ENCODE measurements at regions not wholly inside any gene's neighbourhood (a gene's known extent, or its start where the extent isn't known, plus 50 kb on each side); places are given as distances from the start of the nearest gene placed in this dataset.

DNA sequence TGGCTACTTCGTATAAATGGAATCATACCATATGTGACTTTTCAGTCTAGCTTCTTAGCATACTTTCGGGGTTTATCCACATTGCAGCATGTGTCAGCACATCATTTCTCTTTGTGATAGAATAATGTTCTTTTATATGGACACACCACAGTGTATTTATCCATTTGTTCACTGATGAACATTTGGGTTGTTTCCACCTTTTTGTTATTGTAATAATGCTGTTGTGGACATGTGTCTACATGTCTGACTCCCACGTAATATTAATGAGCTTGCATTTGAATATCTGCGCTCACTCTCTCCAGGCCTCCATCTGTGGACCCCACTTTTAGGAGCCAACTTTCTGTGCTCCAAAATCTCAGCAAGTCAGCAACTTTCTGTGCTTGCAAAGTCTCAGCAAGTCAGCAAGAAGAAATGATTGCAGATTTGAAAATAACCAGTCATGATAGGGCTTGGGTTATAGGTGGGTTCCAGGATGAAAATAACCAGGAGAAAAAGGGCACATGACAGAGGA lies 53.9 kb upstream of the GALNT18 start:
- Histone ChIP-seq H2AFZ (ENCODE audit: low read depth, low read length) (no peak overlapping the region), H3K79me2 (ENCODE audit: insufficient read depth, low read length) (no peaks in the 10 kb centered on the region), H3K9me3 (ENCODE audit: insufficient read depth, low read length, severe bottlenecking) (no peaks in the 10 kb centered on the region), H3K4me1 (ENCODE audit: insufficient read depth, low read length) (no peaks in the 10 kb centered on the region), H3K4me3 (ENCODE audit: low read depth in 1 of 2, low read length in 2 of 2) (no peak overlapping the region), H4K20me1 (ENCODE audit: insufficient read depth, low read length) (no peaks in the 10 kb centered on the region), H3K27ac (ENCODE audit: low read length) (no peak overlapping the region), H3K27me3 (ENCODE audit: insufficient read depth, low read length, poor library complexity) (peaks cover 3% of the 10 kb centered on the region), H3K4me2 (ENCODE audit: insufficient read depth, low read length) (no peak overlapping the region), H3K36me3 (ENCODE audit: insufficient read depth, low read length) (no peaks in the 10 kb centered on the region), H3K9ac (ENCODE audit: low read depth, low read length) (no peak overlapping the region)
- TF ChIP-seq, protein P1, sequence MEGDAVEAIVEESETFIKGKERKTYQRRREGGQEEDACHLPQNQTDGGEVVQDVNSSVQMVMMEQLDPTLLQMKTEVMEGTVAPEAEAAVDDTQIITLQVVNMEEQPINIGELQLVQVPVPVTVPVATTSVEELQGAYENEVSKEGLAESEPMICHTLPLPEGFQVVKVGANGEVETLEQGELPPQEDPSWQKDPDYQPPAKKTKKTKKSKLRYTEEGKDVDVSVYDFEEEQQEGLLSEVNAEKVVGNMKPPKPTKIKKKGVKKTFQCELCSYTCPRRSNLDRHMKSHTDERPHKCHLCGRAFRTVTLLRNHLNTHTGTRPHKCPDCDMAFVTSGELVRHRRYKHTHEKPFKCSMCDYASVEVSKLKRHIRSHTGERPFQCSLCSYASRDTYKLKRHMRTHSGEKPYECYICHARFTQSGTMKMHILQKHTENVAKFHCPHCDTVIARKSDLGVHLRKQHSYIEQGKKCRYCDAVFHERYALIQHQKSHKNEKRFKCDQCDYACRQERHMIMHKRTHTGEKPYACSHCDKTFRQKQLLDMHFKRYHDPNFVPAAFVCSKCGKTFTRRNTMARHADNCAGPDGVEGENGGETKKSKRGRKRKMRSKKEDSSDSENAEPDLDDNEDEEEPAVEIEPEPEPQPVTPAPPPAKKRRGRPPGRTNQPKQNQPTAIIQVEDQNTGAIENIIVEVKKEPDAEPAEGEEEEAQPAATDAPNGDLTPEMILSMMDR (IDR thresholded peaks at IDR 0.05; ENCODE audit: borderline replicate concordance, extremely low read depth, low read length, poor library complexity, severe bottlenecking), result no peak
- TF ChIP-seq EZH2 (IDR thresholded peaks at IDR 0.05; ENCODE audit: borderline replicate concordance, low read depth, low read length, severe bottlenecking), result no peak
- ATAC-seq (ENCODE audit: insufficient read depth, low read depth) (no peak), DNase-seq (no peak)

DNA sequence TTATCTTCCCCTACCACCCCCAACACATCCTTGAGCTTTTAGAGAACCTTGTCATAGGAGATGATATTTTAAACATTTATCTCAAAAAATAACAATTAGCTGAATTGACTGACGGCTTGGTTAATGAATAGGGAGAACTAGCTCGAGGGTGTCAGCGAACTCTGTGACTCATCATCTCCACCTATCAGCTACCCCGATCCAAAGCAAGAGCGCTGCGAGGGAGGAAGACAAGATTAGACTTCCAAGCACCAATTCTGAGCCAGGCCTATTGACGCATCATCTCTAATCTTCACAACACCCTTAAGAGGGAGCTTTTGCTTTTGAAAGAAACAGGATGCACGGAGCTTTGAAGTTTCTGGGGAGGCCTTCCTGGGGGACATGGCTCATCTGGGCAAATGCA lies 51.0 kb upstream of the GALNT18 start:
- Histone ChIP-seq H2AFZ (ENCODE audit: low read depth, low read length) (no peak overlapping the region), H4K20me1 (ENCODE audit: insufficient read depth, low read length) (no peaks in the 10 kb centered on the region), H3K9me3 (ENCODE audit: insufficient read depth, low read length, severe bottlenecking) (no peaks in the 10 kb centered on the region), H3K27ac (ENCODE audit: low read length) (no peak overlapping the region), H3K4me2 (ENCODE audit: insufficient read depth, low read length) (no peak overlapping the region), H3K79me2 (ENCODE audit: insufficient read depth, low read length) (no peaks in the 10 kb centered on the region), H3K4me3 (ENCODE audit: low read depth in 1 of 2, low read length in 2 of 2) (no peak overlapping the region), H3K36me3 (ENCODE audit: insufficient read depth, low read length) (no peaks in the 10 kb centered on the region), H3K27me3 (ENCODE audit: insufficient read depth, low read length, poor library complexity) (peaks cover 13% of the 10 kb centered on the region), H3K9ac (ENCODE audit: low read depth, low read length) (no peak overlapping the region), H3K4me1 (ENCODE audit: insufficient read depth, low read length) (no peaks in the 10 kb centered on the region)
- TF ChIP-seq EZH2 (IDR thresholded peaks at IDR 0.05; ENCODE audit: borderline replicate concordance, low read depth, low read length, severe bottlenecking), result no peak
- DNase-seq (no peak), ATAC-seq (ENCODE audit: insufficient read depth, low read depth) (no peak)

DNA sequence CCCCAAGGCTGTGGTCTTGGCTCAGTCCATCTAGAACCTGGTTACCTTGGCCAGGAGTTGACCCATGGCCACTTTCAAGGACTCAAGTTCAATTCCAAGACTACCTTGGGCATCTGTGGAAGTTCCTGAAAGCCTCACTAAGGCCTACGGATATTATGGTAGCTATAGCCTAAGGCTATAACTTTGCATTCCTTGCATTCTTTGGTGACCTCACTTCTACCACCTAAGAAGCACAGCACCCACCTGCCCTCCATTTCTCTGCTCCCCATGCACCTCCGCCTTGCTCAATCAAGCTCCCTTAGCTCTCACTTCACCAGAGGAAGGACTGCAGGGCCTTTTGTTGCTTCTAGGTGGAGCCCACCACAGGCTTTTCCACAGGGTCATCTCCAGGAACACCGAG lies 50.3 kb upstream of the GALNT18 start:
- no peak for DNase-seq
- no peak overlapping the region for H3K4me3 ChIP-seq (ENCODE audit: low read depth in 1 of 2, low read length in 2 of 2)
- no peak for TF ChIP-seq EZH2 (IDR thresholded peaks at IDR 0.05; ENCODE audit: borderline replicate concordance, low read depth, low read length, severe bottlenecking)
- H3K4me2 ChIP-seq (ENCODE audit: insufficient read depth, low read length), result no peak overlapping the region
- H2AFZ ChIP-seq (ENCODE audit: low read depth, low read length), result no peak overlapping the region
- H3K27ac ChIP-seq (ENCODE audit: low read length), result no peak overlapping the region
- ATAC-seq (ENCODE audit: insufficient read depth, low read depth), result no peak
- H3K79me2 ChIP-seq (ENCODE audit: insufficient read depth, low read length), result no peaks in the 10 kb centered on the region
- H3K36me3 ChIP-seq (ENCODE audit: insufficient read depth, low read length), result no peaks in the 10 kb centered on the region
- peaks cover 18% of the 10 kb centered on the region for H3K27me3 ChIP-seq (ENCODE audit: insufficient read depth, low read length, poor library complexity)
- no peaks in the 10 kb centered on the region for H4K20me1 ChIP-seq (ENCODE audit: insufficient read depth, low read length)
- no peaks in the 10 kb centered on the region for H3K4me1 ChIP-seq (ENCODE audit: insufficient read depth, low read length)
- no peak overlapping the region for H3K9ac ChIP-seq (ENCODE audit: low read depth, low read length)
- H3K9me3 ChIP-seq (ENCODE audit: insufficient read depth, low read length, severe bottlenecking), result no peaks in the 10 kb centered on the region

Data from DND-41 (cell line).